Stimulated activated CD8-positive, alpha-beta memory T cell treated with anti-CD3 and anti-CD28 coated beads, Interleukin-2, amount 100 ng/mL, for 48 hours (primary cell): ENCODE measurements at regions not wholly inside any gene's neighbourhood (a gene's known extent, or its start where the extent isn't known, plus 50 kb on each side); places are given as distances from the start of the nearest gene placed in this dataset.

Source experiments
- DNase-seq, 2 donors: peaks; one replicate each; pipeline ENCODE4 v3.0.0-alpha.2; 2020; ENCODE audit warnings: low read depth in 2 of 2

DNA sequence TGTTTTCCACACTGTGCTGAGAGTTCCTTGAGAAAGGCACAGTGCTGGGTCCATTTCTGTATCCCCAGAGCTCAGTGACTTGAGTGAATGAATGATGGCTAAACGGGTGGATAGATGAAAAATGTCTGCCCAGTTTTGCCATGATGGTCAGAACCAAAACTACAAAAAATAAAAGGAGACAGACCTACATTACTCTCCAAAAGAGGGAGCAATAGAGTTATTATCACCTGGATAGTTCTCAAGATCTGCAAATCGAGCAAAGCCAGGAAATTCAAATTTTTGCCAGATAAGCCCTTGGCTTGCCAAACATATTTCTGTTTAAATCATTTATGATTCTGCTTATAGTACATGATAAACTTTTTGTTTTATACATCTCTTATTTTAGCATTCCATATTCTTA lies 214.2 kb upstream of the ZNF462 start:
- DNase-seq, result no peak

DNA sequence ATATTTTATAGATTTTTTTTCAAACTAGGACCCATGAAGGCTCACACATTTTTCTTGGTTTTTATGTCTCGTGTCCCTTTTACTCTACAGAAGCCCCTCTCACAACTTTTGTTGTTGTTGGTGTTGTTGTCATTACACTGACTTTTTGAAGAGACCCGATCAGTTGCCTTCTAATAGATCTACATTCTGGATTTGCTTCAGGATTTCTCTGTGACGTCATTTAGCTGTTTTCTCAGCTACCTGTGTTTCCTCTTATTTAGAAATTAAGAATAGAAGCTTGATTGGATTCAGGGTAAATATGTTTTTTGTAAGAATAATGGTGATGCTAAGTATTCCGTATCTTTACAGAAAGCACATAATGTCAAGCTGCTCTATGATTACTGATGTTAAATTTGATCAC lies 213.3 kb upstream of the ZNF462 start:
- DNase-seq, result no peak

DNA sequence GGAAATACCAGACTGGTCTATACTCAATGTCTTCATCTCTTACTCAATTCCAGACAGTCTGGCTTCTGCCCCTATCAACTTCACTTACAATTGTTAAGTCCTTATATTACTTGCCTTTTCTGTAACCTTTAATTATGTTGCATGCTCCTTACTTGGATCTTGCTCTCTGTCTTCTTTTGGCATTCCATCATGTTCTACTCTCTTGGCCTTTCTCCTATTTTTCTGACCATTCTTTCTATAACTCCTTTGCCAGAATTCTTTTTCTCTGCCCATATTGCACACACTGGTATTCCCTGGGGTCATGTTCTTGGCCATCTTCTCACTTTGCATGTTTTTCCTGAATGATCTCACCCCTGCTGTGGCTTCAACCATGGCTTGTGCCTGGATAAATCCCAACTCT lies 209.8 kb upstream of the ZNF462 start:
- no peak for DNase-seq

DNA sequence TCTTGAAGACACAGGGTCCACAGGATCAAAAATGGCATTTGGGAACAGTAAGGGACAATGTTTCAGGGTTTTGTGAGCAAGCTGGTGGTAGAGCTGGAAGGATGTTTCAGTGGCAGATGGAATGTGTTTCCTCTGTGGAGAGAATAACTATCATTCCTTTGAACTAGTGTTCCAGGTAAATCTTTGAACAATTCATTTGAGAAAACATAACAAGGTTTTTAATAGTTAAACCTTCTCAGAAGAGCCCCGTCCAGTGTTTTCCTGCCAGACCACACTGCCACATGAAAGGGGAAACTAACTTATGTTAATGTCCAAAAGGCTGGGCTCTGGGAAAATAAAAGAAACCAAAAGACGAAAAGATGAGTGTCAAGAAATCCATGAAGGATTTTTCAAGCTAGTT lies 207.0 kb upstream of the ZNF462 start:
- no peak for DNase-seq

DNA sequence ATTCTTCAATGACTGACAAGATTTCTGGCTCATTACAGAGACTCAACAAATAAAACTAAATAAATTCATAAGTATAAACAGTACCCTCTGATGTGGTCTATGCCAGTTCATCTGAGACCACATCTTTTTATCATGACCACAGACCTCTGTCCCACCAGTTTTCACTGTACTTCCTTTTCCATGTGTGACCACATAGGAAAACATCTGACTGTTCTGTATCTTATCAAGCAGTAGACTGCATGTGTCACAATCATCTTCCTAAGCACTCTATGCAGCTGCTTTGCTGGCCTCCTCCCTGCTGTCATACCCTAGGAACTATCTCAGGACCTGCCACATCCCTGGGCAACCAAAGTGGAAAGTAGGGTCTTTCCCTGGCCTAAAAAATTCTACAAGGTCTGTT lies 205.0 kb upstream of the ZNF462 start:
- no peak for DNase-seq

DNA sequence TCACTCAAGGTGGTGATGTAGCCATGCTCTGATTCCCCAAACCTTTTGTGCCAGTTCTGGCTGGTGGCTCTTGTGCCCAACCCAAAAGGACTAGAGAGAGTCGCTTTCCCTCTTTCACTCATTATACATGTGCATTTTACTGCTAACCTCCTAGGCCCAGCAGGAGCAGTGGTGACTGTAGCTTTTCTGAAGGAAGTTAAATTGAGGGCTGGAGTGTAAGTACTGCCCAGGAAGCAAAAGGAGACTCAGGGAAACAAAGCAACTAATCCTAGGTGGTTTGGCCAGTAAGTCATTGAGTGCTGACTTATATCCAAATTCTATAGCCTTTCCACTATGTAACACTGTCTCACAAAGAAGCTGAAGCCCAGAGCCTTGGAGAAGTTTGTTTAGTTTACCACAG lies 194.4 kb upstream of the ZNF462 start:
- no peak for DNase-seq

DNA sequence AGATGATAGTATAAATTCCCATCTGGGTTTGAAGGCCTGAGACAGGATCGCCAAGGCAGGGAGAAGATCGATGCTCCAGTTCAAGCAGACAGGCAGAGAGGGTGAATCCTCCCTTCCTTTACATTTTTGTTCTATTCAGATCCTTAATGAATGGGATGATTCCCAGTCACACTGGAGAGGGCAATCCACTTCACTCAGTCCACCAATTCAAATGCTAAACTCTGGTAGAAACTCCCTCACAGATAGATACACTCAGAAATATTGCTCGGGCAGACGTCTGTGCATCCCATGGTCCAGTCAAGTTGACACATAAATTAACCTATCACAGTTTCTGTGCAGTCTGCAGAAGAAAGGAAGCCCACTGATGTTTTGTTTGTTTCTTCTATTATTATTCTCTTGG lies 193.1 kb upstream of the ZNF462 start:
- DNase-seq, result no peak

DNA sequence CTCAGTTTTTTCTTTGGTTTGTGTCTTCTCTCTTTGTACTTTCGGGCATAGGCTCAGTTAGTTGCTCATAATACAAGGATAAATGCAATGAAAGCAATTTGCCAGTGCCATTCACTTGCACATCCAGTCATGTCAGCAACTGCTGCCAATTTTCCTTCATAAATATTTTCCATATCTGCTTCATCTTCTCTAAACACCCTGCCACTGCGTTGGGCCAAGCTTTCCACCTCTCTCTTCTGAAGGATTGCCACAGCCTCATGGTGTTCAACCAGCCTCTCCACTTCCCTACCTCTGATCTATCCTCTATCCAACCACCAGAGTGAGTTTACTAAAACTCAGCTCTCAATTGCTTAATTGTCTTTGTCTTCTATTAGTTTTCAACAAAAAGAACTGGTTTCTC lies 192.5 kb upstream of the ZNF462 start:
- no peak for DNase-seq

DNA sequence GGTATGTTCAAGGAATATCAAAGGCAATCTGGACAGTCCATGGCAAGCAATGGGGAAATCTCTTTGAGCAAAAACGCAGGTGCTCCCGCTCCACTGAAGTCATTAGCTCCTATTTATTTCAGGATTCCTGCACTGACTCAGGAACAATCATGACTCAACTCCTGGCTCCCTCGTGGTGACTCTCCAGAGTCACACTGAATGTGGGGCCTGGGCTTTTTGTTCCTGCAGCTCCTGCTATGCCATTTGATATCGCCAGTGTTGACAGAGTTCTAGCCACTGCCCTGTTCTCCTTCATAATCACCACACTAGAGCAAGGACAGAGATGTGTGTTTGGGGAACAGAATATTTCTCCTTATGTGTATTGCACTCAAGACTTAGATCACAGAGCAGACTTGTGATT lies 187.2 kb upstream of the ZNF462 start:
- DNase-seq, result no peak

DNA sequence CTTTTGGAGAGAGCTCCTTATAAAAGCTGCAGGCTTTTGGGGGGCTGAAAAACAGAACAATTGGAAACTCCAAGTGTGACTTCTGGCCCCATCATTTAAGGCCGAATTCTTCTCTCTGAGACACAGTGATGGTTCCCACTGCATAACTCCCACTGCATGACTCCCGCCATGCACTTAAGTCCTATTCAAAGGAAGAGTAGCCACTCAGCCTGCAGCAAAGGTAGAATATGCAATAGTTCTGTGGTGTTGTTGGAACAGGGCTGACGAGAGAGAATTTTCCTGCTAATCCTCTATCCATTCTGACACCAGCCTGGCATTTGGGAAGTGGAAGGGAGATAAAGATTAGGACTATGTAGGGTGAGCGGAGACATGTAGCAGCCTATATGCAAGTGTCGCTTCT lies 185.6 kb upstream of the ZNF462 start:
- no peak for DNase-seq

DNA sequence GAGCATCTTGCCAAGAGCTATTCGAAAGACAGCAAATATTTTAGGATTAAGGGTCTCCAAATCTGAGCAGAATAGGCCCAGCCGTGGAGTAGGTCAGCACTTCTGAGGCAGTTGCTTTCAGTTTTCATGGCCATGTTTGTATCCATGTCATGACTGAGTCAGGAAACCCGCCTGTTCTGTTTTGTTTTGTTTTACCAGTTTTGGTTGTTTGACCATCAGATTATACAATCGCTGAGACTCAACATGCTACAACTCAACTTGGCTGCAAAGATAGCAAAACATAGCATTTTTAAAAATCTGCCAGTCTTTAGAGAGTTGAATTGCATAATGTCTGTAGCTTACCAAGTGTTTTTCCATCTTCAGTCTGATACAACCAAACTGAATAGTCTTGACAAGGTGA lies 185.1 kb upstream of the ZNF462 start:
- DNase-seq, result no peak

DNA sequence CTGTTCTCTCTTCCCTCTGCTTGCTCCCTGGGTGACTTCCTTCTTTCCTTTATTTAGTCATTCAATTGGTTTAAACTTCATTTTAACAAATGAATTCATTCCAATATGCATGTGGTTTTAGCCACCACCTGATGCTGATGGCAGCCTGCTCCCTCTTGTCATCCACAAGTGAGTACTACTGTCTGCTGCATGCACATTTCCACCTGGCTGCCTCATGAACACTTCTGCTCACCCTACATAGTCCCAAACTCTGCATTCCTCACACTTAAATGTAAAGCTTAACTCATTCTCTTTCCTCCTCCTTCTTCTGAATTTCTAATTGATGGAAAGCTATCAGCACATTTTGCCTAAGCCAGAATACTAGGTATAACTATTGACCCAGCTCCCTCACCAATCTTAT lies 184.7 kb upstream of the ZNF462 start:
- no peak for DNase-seq

DNA sequence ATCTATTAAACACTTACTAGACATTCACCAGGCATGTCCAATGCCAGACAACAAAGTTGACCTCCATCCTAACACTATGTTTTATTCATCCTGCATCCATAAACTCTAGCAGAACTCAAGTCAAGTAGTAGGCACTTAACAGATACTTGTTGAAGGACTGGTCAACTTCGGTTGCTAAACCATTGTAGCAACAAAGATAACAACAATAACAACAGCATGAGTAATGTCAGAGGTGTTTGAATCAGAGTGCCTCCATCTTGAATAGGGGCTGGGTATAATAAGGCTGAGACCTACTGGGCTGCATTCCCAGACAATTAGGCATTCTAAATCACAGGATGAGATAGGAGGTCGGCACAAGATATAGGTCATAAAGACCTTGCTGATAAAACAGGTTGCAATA lies 180.5 kb upstream of the ZNF462 start:
- no peak for DNase-seq

DNA sequence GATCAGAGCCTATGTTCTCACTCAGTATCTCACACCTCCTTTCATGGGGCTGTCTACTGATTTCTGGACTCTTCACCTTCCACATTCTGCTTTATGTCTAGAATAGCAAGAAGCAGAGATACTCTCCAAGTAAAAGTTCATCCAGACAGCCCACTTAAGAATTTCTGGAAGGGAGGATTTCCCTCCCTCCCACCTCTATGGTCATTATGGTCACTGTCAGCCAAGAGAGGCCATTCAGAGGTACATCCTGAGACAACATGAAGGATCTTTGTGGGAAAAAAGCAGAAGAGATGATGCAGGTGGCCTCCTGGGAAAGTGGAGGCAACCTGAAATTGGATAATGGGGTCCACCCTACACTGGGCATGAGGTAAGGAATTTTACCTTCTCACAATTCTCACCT lies 179.5 kb upstream of the ZNF462 start:
- DNase-seq, result no peak

DNA sequence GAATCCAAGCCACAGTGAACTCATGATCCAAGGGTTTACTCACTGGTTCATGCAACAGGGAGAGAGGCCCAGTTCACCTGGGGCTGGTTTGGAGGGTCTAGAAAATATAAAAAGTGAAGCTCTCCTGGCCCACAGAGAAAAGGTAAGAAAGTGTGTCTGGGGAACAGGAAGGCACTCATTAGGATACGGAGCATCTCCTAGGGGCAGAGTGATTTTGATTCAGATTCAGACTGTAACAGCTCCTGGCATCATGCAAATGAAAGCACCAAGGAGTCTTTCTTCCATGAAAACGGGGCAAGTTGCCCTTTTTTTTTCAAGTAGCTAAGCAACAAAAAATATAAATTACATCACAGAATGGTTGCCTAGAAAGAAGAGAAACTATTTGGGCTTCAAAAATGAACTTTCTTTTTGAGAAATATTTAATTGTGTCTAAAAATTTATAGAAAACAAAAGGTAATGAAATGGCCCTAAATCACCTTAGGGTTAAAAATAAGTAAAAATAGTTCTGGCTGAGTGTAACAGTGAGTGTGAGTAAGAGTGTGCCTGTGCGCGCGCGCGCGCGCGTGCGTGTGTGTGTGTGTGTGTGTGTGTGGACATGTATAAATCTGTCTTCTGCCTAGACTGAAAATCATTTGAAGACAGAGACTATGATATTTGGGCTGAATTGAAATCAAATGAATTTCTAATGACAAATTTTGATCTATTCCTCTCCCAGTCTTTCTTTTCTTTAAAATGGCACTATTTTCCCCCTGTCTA lies 177.8 kb upstream of the ZNF462 start:
- no peak for DNase-seq

DNA sequence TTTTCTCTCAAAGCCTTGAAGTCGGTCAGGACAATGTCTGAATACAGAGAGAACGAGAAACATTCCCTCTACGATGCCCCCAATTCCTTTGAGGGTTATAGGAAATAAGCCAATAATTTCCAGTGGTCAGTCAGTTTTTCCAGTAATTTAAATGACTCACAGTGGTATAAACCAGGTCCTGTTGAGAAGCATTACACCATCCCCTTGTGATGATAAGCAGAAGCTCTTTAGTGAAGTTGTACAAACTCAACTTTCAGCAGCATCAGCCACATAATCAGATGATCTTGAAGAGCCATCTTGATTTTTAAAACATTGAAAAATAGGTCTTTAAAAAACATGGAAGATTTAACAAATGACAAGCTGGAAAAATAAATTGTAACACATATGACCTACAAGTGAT lies 173.9 kb upstream of the ZNF462 start:
- no peak for DNase-seq

DNA sequence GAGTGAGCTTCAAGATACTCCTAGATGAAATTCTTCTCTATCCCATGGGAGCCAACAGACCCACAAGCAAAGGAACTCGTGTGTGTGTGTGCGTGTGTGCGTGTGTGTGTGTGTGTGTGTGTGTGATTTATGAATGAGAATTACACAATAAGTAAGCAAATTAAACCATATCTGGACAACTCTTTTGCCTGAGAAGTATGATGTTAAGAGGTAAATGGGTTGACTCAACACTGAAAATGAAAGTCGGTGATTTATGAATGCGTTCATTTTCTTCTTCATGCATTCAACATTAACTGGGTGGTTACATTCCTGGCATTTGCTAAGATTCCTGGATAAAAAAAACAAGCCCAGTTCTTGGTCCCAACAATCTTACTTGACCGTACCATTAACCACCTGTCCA lies 171.3 kb upstream of the ZNF462 start:
- no peak for DNase-seq

DNA sequence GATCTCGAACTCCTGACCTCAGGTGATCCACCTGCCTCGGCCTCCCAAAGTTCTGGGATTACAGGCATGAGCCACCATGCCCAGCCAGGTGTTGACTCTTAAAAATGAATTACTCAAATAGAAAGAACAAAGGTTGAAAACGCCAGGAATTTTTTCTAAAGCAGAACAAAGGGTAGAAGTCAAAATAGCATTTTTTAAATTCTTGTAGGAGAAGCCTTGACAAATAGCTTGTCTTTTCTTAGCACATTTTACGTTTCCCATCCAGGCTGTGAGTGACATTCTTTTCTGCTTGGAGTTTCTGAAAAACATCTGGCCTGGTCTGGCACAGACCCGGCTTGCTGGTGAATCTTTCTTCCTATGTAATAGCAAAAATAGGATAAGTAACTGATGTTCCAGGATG lies 169.4 kb upstream of the ZNF462 start:
- no peak for DNase-seq

DNA sequence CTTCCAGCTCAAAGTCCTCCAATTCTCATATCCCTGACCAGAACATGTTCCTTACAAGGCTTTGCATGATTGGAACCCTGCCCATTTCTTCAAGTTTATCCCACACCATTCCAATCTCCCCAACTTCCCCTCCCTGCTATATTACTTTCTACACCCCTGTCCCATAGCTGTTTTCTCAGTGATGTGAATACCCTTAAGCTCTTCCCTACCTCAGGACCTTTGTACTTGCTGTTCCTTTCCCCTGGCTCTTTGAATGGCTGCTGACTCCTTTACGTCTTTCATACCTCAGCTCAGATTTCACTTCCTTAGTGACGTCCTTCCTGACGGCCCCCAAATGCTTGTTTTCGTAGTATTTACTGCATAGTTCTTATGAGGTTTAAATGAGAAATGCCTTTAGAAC lies 166.2 kb upstream of the ZNF462 start:
- DNase-seq, result no peak

DNA sequence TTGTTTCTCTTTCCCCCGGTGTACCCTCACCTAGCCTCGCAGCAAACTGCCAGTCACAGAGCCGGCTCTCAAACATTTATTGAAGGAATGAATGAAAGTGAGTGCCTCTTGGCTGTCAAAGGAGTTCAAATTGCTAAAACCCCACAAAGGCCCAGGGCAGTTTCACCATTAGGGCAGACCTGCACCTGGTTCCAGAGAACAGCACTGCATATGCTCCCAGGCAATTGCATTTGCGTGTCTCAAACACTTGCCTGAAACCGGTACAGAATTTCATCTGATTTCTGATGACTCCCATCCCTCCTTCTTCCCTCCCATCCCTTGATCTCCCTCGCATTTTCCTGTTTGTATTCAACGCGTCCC lies 165.6 kb upstream of the ZNF462 start:
- DNase-seq, result no peak

DNA sequence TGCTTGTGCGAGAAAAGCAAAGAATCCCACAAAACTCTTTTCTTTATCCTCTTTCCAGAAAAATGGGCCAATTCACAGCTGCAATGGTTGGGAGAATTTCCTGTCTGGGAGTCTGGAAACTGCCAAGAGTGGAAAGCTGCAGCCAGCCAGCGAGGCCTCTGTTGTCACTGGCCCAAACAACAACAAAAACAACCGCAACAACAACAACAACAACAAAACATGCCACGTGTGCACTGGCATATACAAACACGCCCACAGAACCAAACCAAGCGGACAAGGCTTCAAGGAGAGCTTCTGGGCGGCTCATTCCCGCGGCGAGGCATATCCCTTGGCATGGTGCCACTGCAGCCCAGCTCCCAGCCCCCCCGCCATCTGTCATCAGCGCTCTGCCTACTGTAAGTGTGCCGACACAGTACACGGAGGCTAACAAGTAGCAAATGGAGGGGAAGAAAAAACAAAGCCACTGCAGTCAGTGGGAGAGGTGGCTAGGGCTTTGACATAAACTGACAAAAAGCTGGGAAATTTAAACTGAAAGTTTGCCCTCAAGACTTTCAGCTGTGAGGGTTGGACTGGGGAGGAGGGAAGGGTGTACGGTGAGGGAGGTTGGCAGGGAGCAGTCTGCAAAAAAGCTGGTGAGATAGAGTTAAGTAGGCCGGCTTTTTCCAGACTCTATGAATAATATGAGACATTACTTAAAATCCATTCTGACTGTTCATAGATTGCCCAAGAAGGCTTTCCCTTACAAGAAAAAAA lies 165.0 kb upstream of the ZNF462 start:
- no peak for DNase-seq

DNA sequence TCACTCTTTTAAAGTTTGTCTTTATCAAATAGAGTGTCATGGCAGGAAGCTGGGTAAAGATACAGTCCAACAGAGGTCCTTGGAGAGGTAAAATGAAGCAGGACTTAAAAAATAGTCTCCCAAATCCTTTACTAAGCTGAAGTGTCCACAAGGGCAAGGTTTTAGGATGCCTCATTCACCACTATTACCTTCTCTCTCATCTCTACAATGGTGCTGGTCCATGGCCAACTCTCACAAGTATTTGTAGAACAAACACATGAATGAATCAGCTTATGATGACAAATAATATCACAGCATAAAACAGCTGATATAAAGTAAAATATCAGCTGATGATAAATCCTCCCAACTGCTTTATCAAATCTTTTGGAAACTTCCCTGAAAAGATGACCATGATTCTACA lies 162.3 kb upstream of the ZNF462 start:
- DNase-seq, result no peak

DNA sequence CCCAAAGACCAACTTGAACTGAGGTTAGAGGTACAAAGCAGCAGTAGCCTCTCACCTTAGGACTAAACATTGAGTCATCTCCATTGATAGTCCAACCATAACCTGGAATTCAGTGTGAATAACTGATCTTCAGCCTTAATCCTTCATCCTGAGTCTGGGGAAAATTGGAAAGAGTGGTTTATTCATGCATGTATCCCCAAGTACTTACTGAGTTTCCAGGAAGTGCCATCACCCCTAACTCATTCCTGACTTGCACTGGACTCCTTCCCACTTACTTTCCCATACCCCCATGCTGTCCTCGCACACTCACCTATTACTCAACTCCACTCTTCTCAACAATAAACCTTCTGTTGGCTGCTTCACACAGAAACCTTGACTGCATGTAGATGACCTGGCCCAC lies 161.4 kb upstream of the ZNF462 start:
- DNase-seq, result no peak
